COR-L47 (cell line): ENCODE measurements at regions not wholly inside any gene's neighbourhood (a gene's known extent, or its start where the extent isn't known, plus 50 kb on each side); places are given as distances from the start of the nearest gene placed in this dataset.
"Not testable (repeated sequence)": the region's sequence is repeated elsewhere in the genome, so short reads cannot be mapped to it uniquely, and the experiment has no call there.

ENCODE experiments used
- DNase-seq: peaks from one replicate; lab custom pipeline; 2025; lab: John Stamatoyannopoulos, UW

- no peak for DNase-seq
Measured at GRCh38 chr6:85192596-85192995, 257.3 kb upstream of the NT5E start.

- no peak for DNase-seq
Measured at GRCh38 chr6:85192186-85192585, 257.7 kb upstream of the NT5E start.

- no peak for DNase-seq
Measured at GRCh38 chr6:85191656-85192055, 258.2 kb upstream of the NT5E start.

GRCh38 chr6:85186546-85187175, 263.2 kb upstream of the NT5E start:
- no peak for DNase-seq

DNA sequence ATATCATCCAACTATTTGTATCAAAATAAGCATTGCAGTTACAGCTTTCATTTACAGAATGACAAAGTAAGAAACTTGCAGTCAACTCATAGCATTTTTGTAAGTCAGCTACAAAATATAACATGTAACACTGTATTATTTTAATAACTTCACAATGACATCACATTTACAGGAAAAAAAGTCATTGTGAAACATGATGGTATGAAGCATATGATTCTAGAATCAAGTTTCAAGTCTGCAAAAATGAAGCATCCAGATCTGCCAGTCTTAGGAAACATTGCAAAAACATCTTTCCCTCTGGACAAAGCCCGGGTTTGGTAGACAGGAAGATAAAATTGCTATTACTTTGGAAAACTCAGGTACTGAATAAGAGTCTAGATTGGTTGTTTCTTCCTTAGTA, 263.9 kb upstream of the NT5E start:
- DNase-seq: no peak

- DNase-seq: no peak
Measured at GRCh38 chr6:85183841-85184240, 266.0 kb upstream of the NT5E start.

- no peak for DNase-seq
Measured at GRCh38 chr6:85172705-85173104, 277.2 kb upstream of the NT5E start.

DNA sequence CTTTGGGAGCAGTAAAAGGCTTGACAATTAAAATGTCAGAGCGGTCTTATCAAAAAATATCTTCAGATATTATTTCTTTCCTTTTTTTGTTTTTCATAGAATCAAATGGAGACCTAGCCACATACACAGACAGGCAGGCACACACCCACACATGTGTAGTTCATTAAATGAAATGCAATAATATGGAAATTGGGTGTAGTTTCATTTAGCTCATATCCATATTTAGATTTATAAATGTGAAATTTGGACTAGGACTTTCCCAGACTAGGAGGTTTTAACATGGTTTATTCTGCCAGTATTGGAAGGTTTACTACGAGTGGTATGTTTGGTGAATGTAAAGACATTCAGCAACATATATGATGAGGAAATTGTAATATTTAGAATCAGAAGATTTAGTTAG, 277.7 kb upstream of the NT5E start:
- DNase-seq: no peak

GRCh38 chr6:85169189-85169588, 280.7 kb upstream of the NT5E start:
- no peak for DNase-seq

DNA sequence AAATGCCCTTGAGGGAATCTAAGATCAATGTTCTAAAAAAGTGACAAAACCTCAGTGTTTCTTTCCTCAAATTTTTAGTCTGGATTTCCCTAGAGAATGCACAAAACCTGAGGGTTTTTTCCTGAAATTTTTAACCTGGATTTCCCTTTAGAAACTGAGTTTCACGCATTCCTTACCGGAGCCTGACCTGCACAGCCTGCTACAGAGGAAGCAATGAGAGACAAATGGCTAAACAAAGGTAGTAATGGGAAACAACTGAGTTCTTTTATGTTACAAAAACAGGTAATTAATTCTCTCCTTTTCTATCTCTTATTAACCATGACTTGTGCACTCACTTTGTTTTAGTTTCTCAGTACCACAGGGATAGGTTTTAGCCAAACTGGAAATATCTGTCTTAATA, 281.7 kb upstream of the NT5E start:
- DNase-seq: no peak

GRCh38 chr6:85166114-85166741, 283.7 kb upstream of the NT5E start:
- DNase-seq: no peak

DNA sequence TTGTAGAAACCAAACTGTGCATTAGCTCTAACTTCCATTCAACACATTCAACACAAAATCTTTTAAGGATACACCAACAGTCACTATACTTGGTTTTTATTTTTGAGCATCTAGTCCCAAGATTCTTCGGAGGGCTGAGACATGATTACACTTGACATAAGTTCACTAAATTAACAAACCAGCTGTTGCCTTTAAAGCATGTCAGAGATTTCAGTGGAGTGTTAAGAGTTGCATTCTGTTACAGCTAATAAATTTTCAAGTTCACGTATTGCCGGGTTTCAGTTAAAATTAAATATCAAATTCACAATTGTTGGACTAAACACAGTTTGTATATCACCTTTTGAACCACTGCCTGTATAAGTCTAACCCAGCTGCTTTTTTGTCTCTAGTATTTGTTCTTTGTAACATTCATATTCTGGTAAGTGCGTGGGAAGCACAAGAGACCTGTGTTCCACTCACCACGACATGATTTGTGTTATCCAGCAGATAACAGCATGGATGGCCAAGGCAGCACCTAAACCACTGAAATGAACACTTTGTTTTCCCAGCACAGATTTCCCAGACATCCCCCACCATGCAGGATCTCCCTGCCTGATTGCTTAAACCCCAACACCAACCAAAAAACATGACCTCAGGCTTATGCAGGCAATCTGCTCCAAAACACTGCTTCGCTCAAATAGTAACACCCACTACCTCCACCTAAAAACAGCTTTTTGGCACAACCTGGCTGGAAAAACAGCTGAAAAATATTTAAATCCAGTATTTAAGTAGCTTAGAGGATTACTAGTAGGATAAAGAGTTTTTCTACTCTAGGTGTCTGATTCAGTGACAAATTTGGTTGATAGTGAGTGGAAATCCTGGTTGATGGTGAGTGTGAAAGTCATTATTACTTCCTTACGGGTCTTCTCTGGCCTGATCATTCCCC, 286.5 kb upstream of the NT5E start:
- no peak for DNase-seq

DNA sequence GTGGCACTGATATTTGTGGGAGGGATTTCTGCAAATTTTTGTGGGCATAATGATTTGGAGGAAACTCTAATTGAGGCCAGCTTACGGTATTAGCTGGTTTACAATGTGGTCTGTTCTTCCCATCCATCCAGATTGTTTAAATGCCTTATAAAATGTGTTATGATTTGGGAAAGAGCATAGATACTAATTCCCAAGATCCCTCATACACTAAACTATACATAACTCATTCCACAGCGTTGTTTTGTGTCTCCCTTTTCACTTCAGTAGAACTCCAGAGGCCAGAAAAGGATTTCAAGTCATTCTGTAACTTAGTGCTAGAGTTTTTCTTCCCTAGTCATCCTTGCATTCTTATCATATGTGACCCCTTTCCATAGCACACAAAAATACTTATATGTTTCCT, 292.6 kb upstream of the NT5E start:
- DNase-seq: no peak

DNA sequence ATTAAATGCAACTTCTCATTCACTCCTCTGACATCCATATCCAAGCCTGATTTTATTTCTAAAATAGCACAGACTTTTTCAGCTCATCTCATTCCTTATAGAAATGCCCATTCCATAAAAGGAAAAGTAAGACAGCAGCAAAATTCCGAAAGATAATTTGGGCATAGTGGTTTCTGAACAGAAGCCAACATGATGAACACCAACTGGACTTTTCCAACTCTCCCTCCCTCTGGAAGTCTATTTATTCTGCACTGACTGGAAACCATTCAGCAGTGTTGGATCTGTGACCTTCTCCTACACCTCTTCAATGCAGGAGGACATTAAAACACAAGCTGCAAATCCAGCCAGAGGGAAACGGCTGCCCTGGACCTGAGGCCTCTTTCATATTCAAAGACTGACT, 306.2 kb upstream of the NT5E start:
- no peak for DNase-seq

GRCh38 chr6:85137865-85138264, 312.0 kb upstream of the NT5E start:
- no peak for DNase-seq

DNA sequence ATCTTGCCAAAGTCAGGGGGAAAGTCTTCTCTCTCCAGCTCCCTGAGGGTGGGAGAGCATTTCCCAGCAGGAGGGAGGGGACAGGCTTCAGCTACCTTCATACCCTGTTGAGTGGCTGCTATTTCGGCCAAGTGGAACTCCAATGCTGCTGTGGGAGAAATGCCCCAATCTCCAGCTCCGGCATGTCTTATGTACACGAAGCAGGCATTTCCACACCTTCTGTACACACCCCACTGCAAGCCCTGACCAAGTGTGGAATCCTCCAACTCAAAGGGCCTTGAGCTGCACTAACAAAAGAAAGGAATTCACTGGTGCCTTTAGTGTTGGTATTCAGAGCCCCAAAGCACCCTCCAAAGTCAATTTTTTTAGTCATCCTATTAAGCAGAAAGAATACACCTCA, 313.6 kb upstream of the NT5E start:
- no peak for DNase-seq

- no peak for DNase-seq
Measured at GRCh38 chr6:85135376-85136094, 314.3 kb upstream of the NT5E start.

DNA sequence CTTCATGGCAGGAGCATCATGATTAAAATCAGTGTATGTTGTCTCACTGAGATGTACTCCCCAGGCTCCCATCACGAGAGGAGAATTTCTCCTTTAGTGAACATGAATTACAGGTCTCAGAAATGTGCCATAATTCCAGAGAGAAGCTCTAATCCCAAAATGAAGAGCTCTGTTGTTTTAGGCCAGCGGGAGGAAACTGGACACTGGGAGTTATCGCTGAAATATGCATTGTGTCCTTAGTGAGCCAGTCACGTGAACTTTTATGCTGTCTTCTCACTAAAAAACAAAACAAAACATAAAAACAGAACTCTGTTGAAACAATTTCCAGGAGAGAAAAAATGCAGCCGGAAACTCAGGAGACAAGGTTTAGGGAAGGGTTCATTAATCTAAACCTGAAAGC, 315.7 kb upstream of the NT5E start:
- no peak for DNase-seq

DNA sequence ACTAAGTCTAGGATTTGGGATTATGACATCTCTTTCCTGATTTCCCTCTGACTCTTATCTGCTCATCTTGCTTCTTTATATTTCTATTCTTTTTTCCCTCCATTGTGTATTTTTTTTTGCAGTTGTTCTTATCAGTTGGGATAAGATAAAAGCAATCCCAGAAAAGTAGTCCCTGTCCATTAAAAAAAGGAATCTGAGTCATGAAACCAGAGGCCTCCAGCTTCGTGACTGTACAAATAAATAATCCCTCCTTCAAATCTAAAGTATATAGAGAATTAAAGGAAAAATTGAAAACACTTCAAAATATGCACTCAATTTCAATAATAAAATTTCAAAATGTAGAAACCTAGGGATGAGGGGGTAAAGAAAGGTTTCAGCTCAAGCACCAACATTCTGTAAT, 317.8 kb upstream of the NT5E start:
- no peak for DNase-seq

DNA sequence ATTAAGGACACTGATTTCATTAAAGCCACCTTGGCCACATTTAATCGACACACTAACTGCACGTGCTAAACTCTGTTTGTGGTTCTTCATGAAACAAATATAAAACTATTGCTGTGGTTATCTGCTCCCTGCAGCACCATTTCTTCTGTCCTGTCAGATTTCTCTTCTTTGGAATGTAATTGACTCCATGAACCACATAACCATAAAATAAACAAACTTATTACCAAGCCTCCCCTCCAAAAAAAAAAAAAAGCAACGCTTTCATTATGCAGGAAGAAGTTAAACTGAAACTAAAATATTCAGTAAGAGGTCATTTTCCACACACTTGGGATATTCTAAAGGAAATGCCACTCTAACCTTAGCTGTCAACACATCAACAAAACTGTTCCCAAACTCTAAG, 319.1 kb upstream of the NT5E start:
- DNase-seq: no peak

DNA sequence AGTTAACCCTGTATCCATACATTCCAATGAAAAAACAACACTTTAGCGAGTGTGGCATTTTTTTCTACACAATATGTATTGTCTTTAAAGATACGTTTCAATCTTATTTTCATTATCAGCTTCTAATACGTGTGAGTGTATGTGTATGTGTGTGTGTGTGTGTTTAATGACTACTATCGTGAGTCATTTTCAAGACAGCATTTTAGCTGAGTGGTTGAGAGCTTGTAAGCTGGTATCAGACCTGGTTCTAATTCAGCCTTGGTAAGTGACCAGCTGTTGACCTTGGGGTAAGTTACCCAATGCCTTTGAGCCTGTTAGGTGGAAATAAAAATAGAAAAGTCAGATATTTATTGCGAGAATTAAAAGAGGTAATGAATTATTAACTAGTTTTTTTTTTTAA, 320.0 kb upstream of the NT5E start:
- no peak for DNase-seq

DNA sequence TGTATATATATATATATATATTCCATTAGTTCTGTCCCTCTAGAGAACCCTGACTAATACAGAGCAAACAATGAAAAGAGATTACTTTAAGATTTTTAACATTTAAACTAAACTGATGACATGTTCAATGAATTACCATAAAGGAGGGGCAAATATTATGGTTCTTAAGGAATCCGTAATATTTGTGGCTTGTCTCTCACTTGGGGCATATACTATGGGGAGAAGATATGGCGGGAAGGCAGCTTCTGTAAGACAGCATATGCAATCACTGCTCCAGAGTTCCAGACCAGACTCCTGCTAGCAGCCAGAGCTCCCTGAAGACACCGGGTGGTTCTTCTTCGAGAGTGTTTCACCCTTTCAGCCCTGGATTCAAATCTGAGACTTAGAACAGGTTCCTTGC, 321.1 kb upstream of the NT5E start:
- DNase-seq: no peak

GRCh38 chr6:85128256-85128655, 321.6 kb upstream of the NT5E start:
- not testable (repeated sequence) for DNase-seq
